Endothelial cell (in vitro differentiated cells): ENCODE measurements at regions not wholly inside any gene's neighbourhood (a gene's known extent, or its start where the extent isn't known, plus 50 kb on each side); places are given as distances from the start of the nearest gene placed in this dataset.

ENCODE experiments used
- DNase-seq: peaks from one replicate; pipeline ENCODE4 v3.0.0; 2021; ENCODE audit warnings: low spot score
- H3K27ac Mint-ChIP-seq: one replicate; pipeline ENCODE4 v1.8.0; 2021; ENCODE audit warnings: mixed read lengths, inconsistent platforms; ENCODE audit not compliant: unreplicated experiment
- H3K27me3 Mint-ChIP-seq: one replicate; pipeline ENCODE4 v1.8.0; 2021; ENCODE audit warnings: mild to moderate bottlenecking, moderate library complexity, mixed read lengths, inconsistent platforms; ENCODE audit not compliant: unreplicated experiment
- H3K36me3 Mint-ChIP-seq: one replicate; pipeline ENCODE4 v1.8.0; 2021; ENCODE audit warnings: mild to moderate bottlenecking, low read depth, mixed read lengths, inconsistent platforms; ENCODE audit not compliant: unreplicated experiment
- H3K4me1 Mint-ChIP-seq: one replicate; pipeline ENCODE4 v1.8.0; 2021; ENCODE audit warnings: mild to moderate bottlenecking, mixed read lengths, inconsistent platforms; ENCODE audit not compliant: unreplicated experiment
- H3K4me3 Mint-ChIP-seq: one replicate; pipeline ENCODE4 v1.8.0; 2021; ENCODE audit warnings: mild to moderate bottlenecking, mixed read lengths, inconsistent platforms; ENCODE audit not compliant: unreplicated experiment
- H3K9me3 Mint-ChIP-seq: one replicate; pipeline ENCODE4 v1.8.0; 2021; ENCODE audit warnings: mixed read lengths, inconsistent platforms; ENCODE audit not compliant: unreplicated experiment
- TF ChIP-seq, protein P1 (sequence below): fragments of 200-600 bp; sonication (generic); IDR thresholded peaks from one replicate; pipeline ENCODE4 v1.5.0; 2021; ENCODE audit warnings: antibody characterized with exemption; ENCODE audit not compliant: unreplicated experiment

DNA sequence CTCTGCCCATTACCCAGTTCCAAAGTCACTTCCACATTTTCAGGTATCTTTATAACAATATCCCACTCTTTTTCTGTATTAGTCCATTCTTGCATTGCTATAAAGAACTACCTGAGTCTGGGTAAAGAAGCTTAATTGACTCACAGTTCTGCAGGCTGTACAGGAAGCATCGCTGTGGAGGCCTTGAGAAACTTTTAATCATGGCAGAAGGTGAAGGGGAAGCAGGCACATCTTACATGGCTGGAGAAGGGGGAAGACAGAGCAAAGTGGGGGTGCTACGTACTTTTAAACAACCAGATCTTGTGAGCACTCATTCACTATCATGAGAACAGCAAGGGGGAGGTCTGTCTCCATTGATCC lies 85.4 kb upstream of the MAP4K3 start:
- TF ChIP-seq, protein P1, sequence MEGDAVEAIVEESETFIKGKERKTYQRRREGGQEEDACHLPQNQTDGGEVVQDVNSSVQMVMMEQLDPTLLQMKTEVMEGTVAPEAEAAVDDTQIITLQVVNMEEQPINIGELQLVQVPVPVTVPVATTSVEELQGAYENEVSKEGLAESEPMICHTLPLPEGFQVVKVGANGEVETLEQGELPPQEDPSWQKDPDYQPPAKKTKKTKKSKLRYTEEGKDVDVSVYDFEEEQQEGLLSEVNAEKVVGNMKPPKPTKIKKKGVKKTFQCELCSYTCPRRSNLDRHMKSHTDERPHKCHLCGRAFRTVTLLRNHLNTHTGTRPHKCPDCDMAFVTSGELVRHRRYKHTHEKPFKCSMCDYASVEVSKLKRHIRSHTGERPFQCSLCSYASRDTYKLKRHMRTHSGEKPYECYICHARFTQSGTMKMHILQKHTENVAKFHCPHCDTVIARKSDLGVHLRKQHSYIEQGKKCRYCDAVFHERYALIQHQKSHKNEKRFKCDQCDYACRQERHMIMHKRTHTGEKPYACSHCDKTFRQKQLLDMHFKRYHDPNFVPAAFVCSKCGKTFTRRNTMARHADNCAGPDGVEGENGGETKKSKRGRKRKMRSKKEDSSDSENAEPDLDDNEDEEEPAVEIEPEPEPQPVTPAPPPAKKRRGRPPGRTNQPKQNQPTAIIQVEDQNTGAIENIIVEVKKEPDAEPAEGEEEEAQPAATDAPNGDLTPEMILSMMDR, result no peak
- Mint-ChIP-seq H3K27me3 (peaks cover 8% of the 10 kb centered on the region), H3K4me3 (peak overlapping the region; percentile 84), H3K9me3 (peaks cover 14% of the 10 kb centered on the region), H3K36me3 (peaks cover 14% of the 10 kb centered on the region), H3K27ac (no peak overlapping the region), H3K4me1 (peaks cover 21% of the 10 kb centered on the region)
- no peak for DNase-seq

DNA sequence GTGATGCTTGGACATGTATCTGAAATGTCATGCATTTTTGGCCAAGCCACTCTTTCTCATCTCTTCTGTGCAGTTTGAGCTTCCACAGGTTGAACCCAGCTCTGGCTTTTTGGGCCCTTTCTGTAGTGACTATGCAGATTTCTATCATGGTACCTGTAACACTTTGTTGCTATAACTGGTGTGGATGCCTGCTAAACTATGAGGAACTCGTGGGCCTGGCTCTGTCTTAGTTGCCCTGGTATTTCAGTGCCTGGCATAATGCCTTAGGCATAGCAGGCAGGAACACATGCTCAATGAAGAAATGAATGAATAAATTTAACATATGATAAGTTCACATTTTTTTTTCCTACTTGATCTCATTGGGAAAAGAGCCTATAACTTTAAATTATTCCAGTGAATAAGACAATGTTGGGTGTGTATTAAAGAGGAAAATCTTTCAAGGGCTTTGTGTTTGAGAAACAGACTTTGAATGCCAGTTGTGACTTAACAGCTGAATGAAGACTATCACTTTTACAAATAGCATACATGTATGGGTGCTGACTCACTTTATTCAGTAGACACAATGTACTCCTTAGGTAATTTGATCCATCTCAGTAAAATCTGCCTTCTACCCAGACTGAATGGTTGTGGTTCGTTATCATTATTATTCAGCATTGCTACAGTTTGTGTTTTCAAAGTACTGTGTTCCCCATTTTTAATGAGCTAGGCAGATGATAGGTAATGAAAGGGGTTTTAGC lies 86.4 kb upstream of the MAP4K3 start:
- H3K9me3 Mint-ChIP-seq, result peaks cover 14% of the 10 kb centered on the region
- H3K27me3 Mint-ChIP-seq, result peaks cover 8% of the 10 kb centered on the region
- TF ChIP-seq, protein P1, result no peak
- H3K36me3 Mint-ChIP-seq, result peaks cover 14% of the 10 kb centered on the region
- no peak overlapping the region for H3K4me3 Mint-ChIP-seq
- no peak for DNase-seq
- peaks cover 12% of the 10 kb centered on the region for H3K4me1 Mint-ChIP-seq
- H3K27ac Mint-ChIP-seq, result no peak overlapping the region

DNA sequence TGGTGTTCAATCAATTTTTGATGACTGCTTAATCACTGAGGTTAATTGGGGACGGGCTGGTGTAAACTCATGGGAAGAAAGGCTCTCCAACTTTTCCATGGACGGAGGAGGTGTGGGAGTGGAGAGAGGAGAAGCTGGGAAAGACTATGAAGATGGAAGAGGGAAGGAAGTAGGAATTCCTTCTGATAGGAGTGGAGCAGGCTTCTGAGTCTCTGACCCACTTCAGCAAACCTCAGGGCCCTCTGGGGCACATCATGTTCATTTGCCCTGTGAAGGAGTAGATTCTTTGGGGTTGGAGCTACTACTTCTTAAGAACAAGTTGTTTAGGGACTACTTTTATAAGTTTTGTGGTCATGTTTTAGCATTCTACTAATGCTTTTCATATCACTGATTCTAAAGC lies 87.0 kb upstream of the MAP4K3 start:
- Mint-ChIP-seq H3K4me3 (no peak overlapping the region), H3K36me3 (peaks cover 14% of the 10 kb centered on the region), H3K27me3 (peaks cover 8% of the 10 kb centered on the region), H3K27ac (no peak overlapping the region), H3K4me1 (peaks cover 8% of the 10 kb centered on the region), H3K9me3 (peaks cover 14% of the 10 kb centered on the region)
- TF ChIP-seq, protein P1, result no peak
- DNase-seq, result no peak

DNA sequence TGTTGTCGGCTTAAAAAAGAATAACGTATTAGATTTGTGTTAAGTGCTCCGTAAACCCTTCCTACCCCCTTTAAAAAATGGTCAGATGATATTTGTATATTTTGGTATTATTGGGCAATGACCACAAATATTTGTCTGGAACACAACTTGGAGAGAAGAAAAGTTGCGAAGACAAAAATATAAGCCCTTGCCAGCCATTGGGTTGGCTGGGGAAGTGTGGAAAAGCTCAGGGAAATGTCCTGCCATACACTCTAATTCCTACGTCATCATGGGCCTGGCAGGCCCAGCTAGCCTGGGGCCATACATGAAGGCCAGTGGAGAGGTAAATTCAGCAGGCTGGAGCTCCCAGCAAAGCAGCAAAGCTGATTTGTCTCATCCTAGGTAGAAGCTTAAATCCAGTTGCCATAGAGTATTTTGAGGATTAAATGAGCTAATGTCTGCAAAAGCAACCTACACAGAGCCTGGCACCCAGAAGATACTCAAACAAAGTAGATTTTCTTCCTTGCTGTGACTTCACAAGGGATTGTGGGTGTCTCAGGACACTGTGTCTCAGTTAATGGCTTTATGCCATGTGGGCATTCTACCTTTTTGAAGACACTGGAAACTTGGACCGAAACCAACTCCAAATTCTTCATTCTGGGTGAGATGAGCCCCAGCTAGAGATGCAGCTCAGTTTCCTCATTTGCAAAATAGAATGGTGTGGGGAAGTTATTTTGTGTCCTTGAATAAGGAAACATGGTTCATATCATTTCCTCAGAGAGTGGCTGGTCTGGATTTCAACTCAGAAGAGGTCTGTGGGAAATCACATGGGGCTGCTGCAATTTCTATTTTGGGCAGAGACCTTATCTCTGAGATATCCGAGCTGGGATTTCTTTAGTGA lies 87.9 kb upstream of the MAP4K3 start:
- H3K27ac Mint-ChIP-seq, result no peak overlapping the region
- peaks cover 11% of the 10 kb centered on the region for H3K4me1 Mint-ChIP-seq
- peaks cover 14% of the 10 kb centered on the region for H3K9me3 Mint-ChIP-seq
- peaks cover 8% of the 10 kb centered on the region for H3K27me3 Mint-ChIP-seq
- peaks cover 14% of the 10 kb centered on the region for H3K36me3 Mint-ChIP-seq
- TF ChIP-seq, protein P1, result no peak
- DNase-seq, result no peak
- H3K4me3 Mint-ChIP-seq, result no peak overlapping the region
